OCI-LY7 (cell line): ENCODE measurements at regions not wholly inside any gene's neighbourhood (a gene's known extent, or its start where the extent isn't known, plus 50 kb on each side); places are given as distances from the start of the nearest gene placed in this dataset.

Source experiments
- BruUV-seq: library from RNA; stranded (reverse); fragments of 400-500 nt; replicated peaks from 2 replicates; lab custom pipeline; 2021; lab: Mats Ljungman, UMichigan
- CTCF ChIA-PET: fragments of 300-600 bp; sonication (Branson Sonifier 250); formaldehyde crosslinking; loops from one replicate; lab custom pipeline; 2022; ENCODE audit warnings: antibody characterized with exemption; ENCODE audit not compliant: unreplicated experiment; lab: Charles Lee
- POLR2A ChIA-PET: fragments of 300-600 bp; sonication (Branson Sonifier 250); formaldehyde crosslinking; loops from one replicate; lab custom pipeline; 2022; ENCODE audit warnings: antibody characterized with exemption; lab: Charles Lee
- DNase-seq: peaks from one replicate; pipeline ENCODE4 v3.0.0-alpha.2; 2015; ENCODE audit warnings: low spot score
- H2AFZ ChIP-seq: fragments of 200-600 bp; sonication (generic), shearing (Covaris generic); 2 replicates; pipeline ENCODE4 v1.6.1; 2014; ENCODE audit warnings: mild to moderate bottlenecking, antibody characterized with exemption, low read length, moderate library complexity
- H3K27ac ChIP-seq: fragments of 200-600 bp; sonication (generic); 2 replicates; pipeline ENCODE4 v1.5.1; 2014; ENCODE audit warnings: mixed run types, low read depth, mild to moderate bottlenecking, moderate library complexity, low read length, inconsistent platforms; ENCODE audit not compliant: poor library complexity, severe bottlenecking
- H3K36me3 ChIP-seq: fragments of 200-600 bp; sonication (generic); 2 replicates; pipeline ENCODE4 v1.6.1; 2014; ENCODE audit warnings: mild to moderate bottlenecking, antibody characterized with exemption, low read length, moderate library complexity, mixed read lengths; ENCODE audit not compliant: insufficient read depth
- H3K4me1 ChIP-seq: fragments of 200-600 bp; sonication (generic); 2 replicates; pipeline ENCODE4 v1.5.1; 2014; ENCODE audit warnings: mild to moderate bottlenecking, low read length; ENCODE audit not compliant: insufficient read depth, poor library complexity, severe bottlenecking
- H3K4me2 ChIP-seq: fragments of 200-600 bp; sonication (generic); 2 replicates; pipeline ENCODE4 v1.6.1; 2014; ENCODE audit warnings: mild to moderate bottlenecking, low read length
- H3K4me3 ChIP-seq: fragments of 200-600 bp; sonication (generic); 2 replicates; pipeline ENCODE4 v1.5.1; 2014; ENCODE audit warnings: mild to moderate bottlenecking, low read depth, low read length; ENCODE audit not compliant: poor library complexity, severe bottlenecking
- H3K79me2 ChIP-seq: fragments of 200-600 bp; sonication (generic); 2 replicates; pipeline ENCODE4 v1.6.1; 2016; ENCODE audit warnings: low read depth, mild to moderate bottlenecking, low read length, moderate library complexity, mixed read lengths; ENCODE audit not compliant: insufficient read depth
- H3K9me2 ChIP-seq: fragments of 200-600 bp; sonication (generic); 2 replicates; pipeline ENCODE4 v1.6.1; 2016; ENCODE audit warnings: mild to moderate bottlenecking, low read length, mixed read lengths; ENCODE audit not compliant: insufficient read depth
- H3K9me3 ChIP-seq: fragments of 200-600 bp; sonication (generic); 2 replicates; pipeline ENCODE4 v1.6.1; 2014; ENCODE audit warnings: mild to moderate bottlenecking, mixed run types, low read length, mixed read lengths
- H4K20me1 ChIP-seq: fragments of 200-600 bp; sonication (generic); 2 replicates; pipeline ENCODE4 v1.6.1; 2014; ENCODE audit warnings: mild to moderate bottlenecking, antibody characterized with exemption, low read length, moderate library complexity, mixed read lengths; ENCODE audit not compliant: insufficient read depth
- CTCF ChIP-seq: fragments of 200-600 bp; sonication (generic); conservative IDR thresholded peaks from 2 replicates; pipeline ENCODE4 v1.5.1; 2014; ENCODE audit warnings: mild to moderate bottlenecking, antibody characterized with exemption, low read length, moderate library complexity, mixed read lengths
- EZH2phosphoT487 ChIP-seq: fragments of 200-600 bp; sonication (generic); IDR thresholded peaks from 2 replicates; pipeline ENCODE4 v1.6.1; 2018; ENCODE audit warnings: low read depth, borderline replicate concordance, mild to moderate bottlenecking, mixed run types, antibody characterized with exemption, low read length, moderate library complexity, mixed read lengths
- intact Hi-C: fragments of 100-400 bp; cut with micrococcal nuclease; formaldehyde crosslinking; loops from one replicate; pipeline ENCODE4 v1.10.0; 2022; ENCODE audit not compliant: unreplicated experiment

DNA sequence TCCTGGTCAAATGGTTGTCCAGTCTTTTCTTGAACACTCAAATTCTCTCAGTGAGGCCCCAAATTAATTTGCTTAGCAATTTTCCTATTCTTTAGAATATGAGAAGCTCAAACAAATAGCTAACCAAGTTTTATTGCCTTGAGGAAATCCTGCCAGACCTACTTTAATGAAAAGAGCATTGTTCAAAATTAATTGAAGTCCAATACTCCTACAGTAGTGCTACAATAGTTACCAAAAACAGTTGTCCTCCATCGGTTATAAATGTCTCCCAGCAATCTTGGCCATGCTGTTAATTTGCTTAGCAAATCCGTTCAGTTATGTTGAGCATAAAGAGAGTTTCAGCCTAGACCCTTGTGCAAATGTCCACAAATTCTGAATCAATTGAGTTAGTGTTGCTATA lies 112.9 kb downstream of the MAB21L3 start:
- H3K4me2 ChIP-seq, result peak overlapping the region; percentile 61
- H4K20me1 ChIP-seq, result no peaks in the 10 kb centered on the region
- no peaks in the 10 kb centered on the region for H3K9me2 ChIP-seq
- no peak overlapping the region for H3K4me3 ChIP-seq
- peaks cover 69% of the 10 kb centered on the region for H3K4me1 ChIP-seq
- peak overlapping the region; percentile 45 for H3K27ac ChIP-seq
- H3K9me3 ChIP-seq, result no peaks in the 10 kb centered on the region
- H3K36me3 ChIP-seq, result no peaks in the 10 kb centered on the region
- CTCF ChIA-PET, result interaction anchor here (1.4 kb wide), 1 partner anchor 260 kb away, joined by 4 read pairs; no protein-coding TSS in a partner anchor
- POLR2A ChIA-PET, result interaction anchor here (0.8 to 1.1 kb wide), 4 partner anchors 16 to 60 kb away, joined by 3 to 5 read pairs (median 3); no protein-coding TSS in a partner anchor
- H3K79me2 ChIP-seq, result no peaks in the 10 kb centered on the region
- DNase-seq, result no peak
- TF ChIP-seq EZH2phosphoT487 (no peak), CTCF (no peak)
- H2AFZ ChIP-seq, result peak overlapping the region; percentile 75; the same call in 1 of the 2 replicates
- intact Hi-C loops, result no loop called here
- no TSS peak for BruUV-seq

- H3K27ac ChIP-seq, result peak overlapping the region; percentile 45
- no peaks in the 10 kb centered on the region for H3K9me3 ChIP-seq
- H4K20me1 ChIP-seq, result no peaks in the 10 kb centered on the region
- H3K9me2 ChIP-seq, result no peaks in the 10 kb centered on the region
- peak overlapping the region; percentile 75; the same call in 1 of the 2 replicates for H2AFZ ChIP-seq
- H3K36me3 ChIP-seq, result no peaks in the 10 kb centered on the region
- peaks cover 65% of the 10 kb centered on the region for H3K4me1 ChIP-seq
- no peaks in the 10 kb centered on the region for H3K79me2 ChIP-seq
- ChIA-PET CTCF (interaction anchor here (1.4 kb wide), 1 partner anchor 260 kb away, joined by 4 read pairs; no protein-coding TSS in a partner anchor), POLR2A (interaction anchor here (0.8 to 1.1 kb wide), 4 partner anchors 30 to 103 kb away, joined by 3 to 4 read pairs (median 3); no protein-coding TSS in a partner anchor)
- TF ChIP-seq EZH2phosphoT487 (no peak), CTCF (no peak)
- intact Hi-C loops, result no loop called here
- peak; percentile 35 for DNase-seq
- peak overlapping the region; percentile 61 for H3K4me2 ChIP-seq
- no TSS peak for BruUV-seq
- H3K4me3 ChIP-seq, result no peak overlapping the region
Observed at GRCh38 chr1:116224561-116224960, 113.4 kb downstream of the MAB21L3 start.

GRCh38 chr1:116226017-116226416 lies 114.8 kb downstream of the MAB21L3 start:
- Histone ChIP-seq H3K9me3 (no peaks in the 10 kb centered on the region), H3K4me3 (peak overlapping the region; percentile 15), H2AFZ (no peak overlapping the region), H3K9me2 (no peaks in the 10 kb centered on the region), H3K27ac (peak overlapping the region; percentile 45), H3K4me1 (peaks cover 72% of the 10 kb centered on the region), H3K36me3 (no peaks in the 10 kb centered on the region), H3K79me2 (no peaks in the 10 kb centered on the region), H3K4me2 (peak overlapping the region; percentile 61), H4K20me1 (no peaks in the 10 kb centered on the region)
- no peak for TF ChIP-seq CTCF
- no peak for TF ChIP-seq EZH2phosphoT487
- DNase-seq, result peak; percentile 61
- intact Hi-C loops, result loop anchor here (2.0 to 5.0 kb wide), 2 partner anchors 31 to 89 kb away; no protein-coding TSS in a partner anchor
- CTCF ChIA-PET, result interaction anchor here (0.5 kb wide), 1 partner anchor 30 kb away, joined by 3 read pairs; no protein-coding TSS in a partner anchor
- BruUV-seq, result no TSS peak
- POLR2A ChIA-PET, result interaction anchor here (0.8 kb wide), 1 partner anchor 191 kb away, joined by 3 read pairs; no protein-coding TSS in a partner anchor
